ENCODE measurements at regions not wholly inside any gene's neighbourhood (a gene's known extent, or its start where the extent isn't known, plus 50 kb on each side); places are given as distances from the start of the nearest gene placed in this dataset.

GRCh38 chr22:19580291-19580890 lies 56.2 kb upstream of the CLDN5 start:
- H3K4me3 ChIP-seq (ENCODE audit: low read depth, low read length) = no peak overlapping the region
- TF ChIP-seq CTCF (IDR thresholded peaks at IDR 0.05; ENCODE audit: low read depth, low read length) = no peak
- no peak for DNase-seq (ENCODE audit: low read depth, low spot score)
- in situ Hi-C loops (cut with HindIII; ENCODE audit: low sequenced_read_pairs) = no loop called here

- no peak for DNase-seq (ENCODE audit: low read depth, low spot score)
- in situ Hi-C loops (cut with HindIII; ENCODE audit: low sequenced_read_pairs) = no loop called here
- TF ChIP-seq CTCF (IDR thresholded peaks at IDR 0.05; ENCODE audit: low read depth, low read length) = no peak
- H3K4me3 ChIP-seq (ENCODE audit: low read depth, low read length) = no peak overlapping the region
Measured at GRCh38 chr22:19582033-19582693, 58.0 kb upstream of the CLDN5 start.

GRCh38 chr22:19586922-19587684 lies 62.9 kb upstream of the CLDN5 start:
- no peak for TF ChIP-seq CTCF (IDR thresholded peaks at IDR 0.05; ENCODE audit: low read depth, low read length)
- in situ Hi-C loops (cut with HindIII; ENCODE audit: low sequenced_read_pairs) = no loop called here
- H3K4me3 ChIP-seq (ENCODE audit: low read depth, low read length) = no peak overlapping the region
- no peak for DNase-seq (ENCODE audit: low read depth, low spot score)

GRCh38 chr22:19590696-19591095 lies 66.5 kb upstream of the CLDN5 start:
- no peak for TF ChIP-seq CTCF (IDR thresholded peaks at IDR 0.05; ENCODE audit: low read depth, low read length)
- no peak for DNase-seq (ENCODE audit: low read depth, low spot score)
- in situ Hi-C loops (cut with HindIII; ENCODE audit: low sequenced_read_pairs) = no loop called here
- H3K4me3 ChIP-seq (ENCODE audit: low read depth, low read length) = no peak overlapping the region

- in situ Hi-C loops (cut with HindIII; ENCODE audit: low sequenced_read_pairs) = no loop called here
- no peak for DNase-seq (ENCODE audit: low read depth, low spot score)
- no peak for TF ChIP-seq CTCF (IDR thresholded peaks at IDR 0.05; ENCODE audit: low read depth, low read length)
- no peak overlapping the region for H3K4me3 ChIP-seq (ENCODE audit: low read depth, low read length)
Measured at GRCh38 chr22:19591568-19591967, 67.4 kb upstream of the CLDN5 start.

- no peak for TF ChIP-seq CTCF (IDR thresholded peaks at IDR 0.05; ENCODE audit: low read depth, low read length)
- in situ Hi-C loops (cut with HindIII; ENCODE audit: low sequenced_read_pairs) = no loop called here
- H3K4me3 ChIP-seq (ENCODE audit: low read depth, low read length) = no peak overlapping the region
- no peak for DNase-seq (ENCODE audit: low read depth, low spot score)
Measured at GRCh38 chr22:19592464-19592863, 68.3 kb upstream of the CLDN5 start.
